ENCODE measurements at regions not wholly inside any gene's neighbourhood (a gene's known extent, or its start where the extent isn't known, plus 50 kb on each side); places are given as distances from the start of the nearest gene placed in this dataset.

- no peaks in the 10 kb centered on the region for H3K4me1 ChIP-seq (ENCODE audit: insufficient read depth, low read length)
- no peaks in the 10 kb centered on the region for H3K36me3 Mint-ChIP-seq
- H3K4me3 ChIP-seq (ENCODE audit: low read length), result no peak overlapping the region
- no peaks in the 10 kb centered on the region for H3K9me3 Mint-ChIP-seq
- no peaks in the 10 kb centered on the region for H3K4me1 Mint-ChIP-seq
- no peaks in the 10 kb centered on the region for H3K9me3 ChIP-seq (ENCODE audit: low read length)
- H3K27ac Mint-ChIP-seq, result no peak overlapping the region
- no peak overlapping the region for H3K4me3 Mint-ChIP-seq
- POLR2A ChIA-PET, result no interaction called here
- no peaks in the 10 kb centered on the region for H3K36me3 ChIP-seq (ENCODE audit: insufficient read depth, low read length)
- H3K27me3 ChIP-seq (ENCODE audit: insufficient read depth, low read length, poor library complexity, severe bottlenecking), result no peaks in the 10 kb centered on the region
- peaks cover 6 to 7% of the 10 kb centered on the region in 2 donors for H3K27me3 Mint-ChIP-seq
- H3K27ac ChIP-seq (ENCODE audit: low read depth, low read length), result no peak overlapping the region
- CTCF ChIA-PET, result no interaction called here
- DNase-seq, result no peak
Observed at GRCh38 chr6:82690283-82690682, 326.7 kb downstream of the TPBG start.

GRCh38 chr6:82691997-82692396, 328.4 kb downstream of the TPBG start:
- Histone ChIP-seq H3K36me3 (ENCODE audit: insufficient read depth, low read length) (no peaks in the 10 kb centered on the region), H3K4me1 (ENCODE audit: insufficient read depth, low read length) (no peaks in the 10 kb centered on the region), H3K9me3 (ENCODE audit: low read length) (no peaks in the 10 kb centered on the region), H3K27me3 (ENCODE audit: insufficient read depth, low read length, poor library complexity, severe bottlenecking) (no peaks in the 10 kb centered on the region), H3K4me3 (ENCODE audit: low read length) (no peak overlapping the region), H3K27ac (ENCODE audit: low read depth, low read length) (no peak overlapping the region)
- DNase-seq, result no peak
- Mint-ChIP-seq H3K4me1 (no peaks in the 10 kb centered on the region), H3K27ac (no peak overlapping the region), H3K27me3 (peaks cover 1 to 6% of the 10 kb centered on the region in 2 donors), H3K4me3 (no peak overlapping the region), H3K36me3 (no peaks in the 10 kb centered on the region), H3K9me3 (no peaks in the 10 kb centered on the region)
- POLR2A ChIA-PET, result no interaction called here
- CTCF ChIA-PET, result no interaction called here

- Histone ChIP-seq H3K4me3 (ENCODE audit: low read length) (no peak overlapping the region), H3K9me3 (ENCODE audit: low read length) (no peaks in the 10 kb centered on the region)
- no peak overlapping the region for H3K4me3 Mint-ChIP-seq
Observed at GRCh38 chr6:82693094-82693493, 329.5 kb downstream of the TPBG start.

GRCh38 chr6:82701341-82701740, 337.7 kb downstream of the TPBG start:
- no peak overlapping the region for H3K27ac ChIP-seq (ENCODE audit: low read depth, low read length)

More at GRCh38 chr6:82693094-82693493, 329.5 kb downstream of the TPBG start:
- ChIA-PET POLR2A (no interaction called here), CTCF (no interaction called here)
- no peaks in the 10 kb centered on the region for H3K36me3 Mint-ChIP-seq
- Histone ChIP-seq H3K27me3 (ENCODE audit: insufficient read depth, low read length, poor library complexity, severe bottlenecking) (no peaks in the 10 kb centered on the region), H3K27ac (ENCODE audit: low read depth, low read length) (no peak overlapping the region), H3K4me1 (ENCODE audit: insufficient read depth, low read length) (no peaks in the 10 kb centered on the region), H3K36me3 (ENCODE audit: insufficient read depth, low read length) (no peaks in the 10 kb centered on the region)
- peaks cover 1 to 6% of the 10 kb centered on the region in 2 donors for H3K27me3 Mint-ChIP-seq
- DNase-seq, result no peak
- H3K9me3 Mint-ChIP-seq, result no peaks in the 10 kb centered on the region
- H3K27ac Mint-ChIP-seq, result no peak overlapping the region
- no peaks in the 10 kb centered on the region for H3K4me1 Mint-ChIP-seq

GRCh38 chr6:82702574-82702973, 339.0 kb downstream of the TPBG start:
- no peaks in the 10 kb centered on the region for H3K27me3 ChIP-seq (ENCODE audit: insufficient read depth, low read length, poor library complexity, severe bottlenecking)
- ChIA-PET POLR2A (no interaction called here), CTCF (no interaction called here)
- Mint-ChIP-seq H3K4me3 (no peak overlapping the region), H3K27me3 (peaks cover 0 to 3% of the 10 kb centered on the region in 2 donors), H3K9me3 (peaks cover 0 to 6% (median 4%) of the 10 kb centered on the region in 5 donors), H3K27ac (no peak overlapping the region), H3K4me1 (no peaks in the 10 kb centered on the region), H3K36me3 (no peaks in the 10 kb centered on the region)
- H3K4me1 ChIP-seq (ENCODE audit: insufficient read depth, low read length), result no peaks in the 10 kb centered on the region
- no peak overlapping the region for H3K4me3 ChIP-seq (ENCODE audit: low read length)
- H3K27ac ChIP-seq (ENCODE audit: low read depth, low read length), result no peak overlapping the region
- H3K9me3 ChIP-seq (ENCODE audit: low read length), result no peaks in the 10 kb centered on the region
- no peaks in the 10 kb centered on the region for H3K36me3 ChIP-seq (ENCODE audit: insufficient read depth, low read length)
- no peak for DNase-seq

More at GRCh38 chr6:82701341-82701740, 337.7 kb downstream of the TPBG start:
- Mint-ChIP-seq H3K9me3 (peaks cover 0 to 5% (median 4%) of the 10 kb centered on the region in 5 donors), H3K36me3 (no peaks in the 10 kb centered on the region), H3K4me1 (no peaks in the 10 kb centered on the region), H3K4me3 (no peak overlapping the region), H3K27me3 (peaks cover 0 to 3% of the 10 kb centered on the region in 2 donors), H3K27ac (no peak overlapping the region)
- H3K36me3 ChIP-seq (ENCODE audit: insufficient read depth, low read length), result no peaks in the 10 kb centered on the region
- ChIA-PET CTCF (no interaction called here), POLR2A (no interaction called here)
- H3K9me3 ChIP-seq (ENCODE audit: low read length), result no peaks in the 10 kb centered on the region
- H3K4me3 ChIP-seq (ENCODE audit: low read length), result no peak overlapping the region
- no peaks in the 10 kb centered on the region for H3K4me1 ChIP-seq (ENCODE audit: insufficient read depth, low read length)
- no peak for DNase-seq
- H3K27me3 ChIP-seq (ENCODE audit: insufficient read depth, low read length, poor library complexity, severe bottlenecking), result no peaks in the 10 kb centered on the region

- H3K27me3 Mint-ChIP-seq, result peaks cover 0 to 3% of the 10 kb centered on the region in 2 donors
- CTCF ChIA-PET, result no interaction called here
- no peak overlapping the region for H3K4me3 Mint-ChIP-seq
- H3K4me3 ChIP-seq (ENCODE audit: low read length), result no peak overlapping the region
- no peak overlapping the region for H3K27ac ChIP-seq (ENCODE audit: low read depth, low read length)
- no peaks in the 10 kb centered on the region for H3K4me1 Mint-ChIP-seq
- H3K4me1 ChIP-seq (ENCODE audit: insufficient read depth, low read length), result no peaks in the 10 kb centered on the region
- no peak for DNase-seq
- POLR2A ChIA-PET, result no interaction called here
- H3K36me3 Mint-ChIP-seq, result no peaks in the 10 kb centered on the region
- no peaks in the 10 kb centered on the region for H3K27me3 ChIP-seq (ENCODE audit: insufficient read depth, low read length, poor library complexity, severe bottlenecking)
- H3K9me3 ChIP-seq (ENCODE audit: low read length), result no peaks in the 10 kb centered on the region
- no peaks in the 10 kb centered on the region for H3K36me3 ChIP-seq (ENCODE audit: insufficient read depth, low read length)
- no peak overlapping the region for H3K27ac Mint-ChIP-seq
- H3K9me3 Mint-ChIP-seq, result peaks cover 0 to 9% (median 4%) of the 10 kb centered on the region in 5 donors
Observed at GRCh38 chr6:82703230-82703629, 339.6 kb downstream of the TPBG start.

- ChIA-PET POLR2A (no interaction called here), CTCF (no interaction called here)
- no peak overlapping the region for H3K4me3 Mint-ChIP-seq
- H3K9me3 Mint-ChIP-seq, result peaks cover 0 to 9% (median 4%) of the 10 kb centered on the region in 5 donors
- Histone ChIP-seq H3K27ac (ENCODE audit: low read depth, low read length) (no peak overlapping the region), H3K27me3 (ENCODE audit: insufficient read depth, low read length, poor library complexity, severe bottlenecking) (no peaks in the 10 kb centered on the region), H3K4me3 (ENCODE audit: low read length) (no peak overlapping the region), H3K36me3 (ENCODE audit: insufficient read depth, low read length) (no peaks in the 10 kb centered on the region), H3K9me3 (ENCODE audit: low read length) (no peaks in the 10 kb centered on the region), H3K4me1 (ENCODE audit: insufficient read depth, low read length) (no peaks in the 10 kb centered on the region)
- no peaks in the 10 kb centered on the region for H3K27me3 Mint-ChIP-seq
- H3K4me1 Mint-ChIP-seq, result no peaks in the 10 kb centered on the region
- no peaks in the 10 kb centered on the region for H3K36me3 Mint-ChIP-seq
- H3K27ac Mint-ChIP-seq, result no peak overlapping the region
- no peak for DNase-seq
Observed at GRCh38 chr6:82704045-82704444, 340.4 kb downstream of the TPBG start.

- no peak overlapping the region for H3K4me3 Mint-ChIP-seq
- no peaks in the 10 kb centered on the region for H3K36me3 Mint-ChIP-seq
- ChIA-PET POLR2A (no interaction called here), CTCF (no interaction called here)
- peaks cover 0 to 3% of the 10 kb centered on the region in 2 donors for H3K27me3 Mint-ChIP-seq
- Histone ChIP-seq H3K27ac (ENCODE audit: low read depth, low read length) (no peak overlapping the region), H3K9me3 (ENCODE audit: low read length) (no peaks in the 10 kb centered on the region), H3K4me1 (ENCODE audit: insufficient read depth, low read length) (no peaks in the 10 kb centered on the region), H3K27me3 (ENCODE audit: insufficient read depth, low read length, poor library complexity, severe bottlenecking) (no peaks in the 10 kb centered on the region), H3K36me3 (ENCODE audit: insufficient read depth, low read length) (no peaks in the 10 kb centered on the region), H3K4me3 (ENCODE audit: low read length) (no peak overlapping the region)
- no peak overlapping the region for H3K27ac Mint-ChIP-seq
- no peak for DNase-seq
- H3K4me1 Mint-ChIP-seq, result no peaks in the 10 kb centered on the region
- peaks cover 0 to 11% (median 4%) of the 10 kb centered on the region in 5 donors for H3K9me3 Mint-ChIP-seq
Observed at GRCh38 chr6:82705579-82705978, 342.0 kb downstream of the TPBG start.
